ENCODE measurements at regions not wholly inside any gene's neighbourhood (a gene's known extent, or its start where the extent isn't known, plus 50 kb on each side); places are given as distances from the start of the nearest gene placed in this dataset.
"Not testable (repeated sequence)": the region's sequence is repeated elsewhere in the genome, so short reads cannot be mapped to it uniquely, and the experiment has no call there.

DNA sequence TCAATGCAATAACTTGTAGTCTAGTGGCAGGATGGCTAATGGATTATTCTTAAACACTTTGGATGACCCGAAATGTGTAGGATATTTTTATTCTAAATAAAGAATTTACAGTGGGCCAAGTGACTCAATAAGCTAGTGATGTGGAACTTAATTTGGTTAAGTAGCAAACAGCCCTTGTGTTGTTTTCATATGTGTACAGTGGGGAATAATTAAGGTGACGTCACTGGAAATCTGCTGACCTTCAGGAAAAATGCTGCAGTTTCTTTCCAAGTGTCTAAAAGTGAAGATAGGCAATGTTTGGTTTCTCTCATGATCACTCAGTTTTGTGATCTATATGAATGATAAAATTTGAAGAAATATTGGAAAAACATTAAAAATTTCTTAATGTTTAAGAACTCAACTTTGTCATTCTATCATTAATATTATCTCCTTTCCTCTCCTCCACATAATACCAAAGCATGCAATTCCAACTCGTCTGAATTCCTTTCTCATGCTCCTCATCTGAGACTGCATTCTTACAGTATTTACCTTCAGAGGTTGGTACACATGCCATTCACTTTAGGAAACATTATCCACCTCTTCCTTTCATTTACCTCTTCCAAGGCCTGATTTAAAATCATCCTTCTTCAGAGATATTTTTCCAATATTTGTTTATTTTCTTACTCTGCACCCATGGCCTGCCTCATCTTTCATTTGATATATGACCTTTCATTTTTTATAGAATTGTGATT is 414.6 kb upstream of the ARPP21 start:
- DNase-seq, result no peak

DNA sequence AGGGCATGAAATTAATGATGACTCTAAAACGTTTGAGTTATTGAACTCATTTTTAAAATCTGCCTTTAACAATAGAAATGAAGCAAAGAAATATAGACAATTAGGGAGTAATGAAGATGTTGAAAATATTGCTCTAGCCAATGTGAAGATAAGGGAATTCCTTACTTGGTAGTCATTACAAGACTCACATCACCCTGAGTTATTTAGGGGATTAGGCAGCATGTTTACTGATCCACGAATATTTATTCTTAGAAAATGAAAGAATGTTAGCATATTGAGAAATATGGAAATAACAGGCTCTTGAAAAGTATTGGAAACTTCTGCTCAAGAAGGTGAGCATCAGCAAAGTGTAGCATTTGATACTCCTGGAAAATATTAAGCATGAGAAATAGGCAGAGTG is 398.1 kb upstream of the ARPP21 start:
- DNase-seq, result no peak

DNA sequence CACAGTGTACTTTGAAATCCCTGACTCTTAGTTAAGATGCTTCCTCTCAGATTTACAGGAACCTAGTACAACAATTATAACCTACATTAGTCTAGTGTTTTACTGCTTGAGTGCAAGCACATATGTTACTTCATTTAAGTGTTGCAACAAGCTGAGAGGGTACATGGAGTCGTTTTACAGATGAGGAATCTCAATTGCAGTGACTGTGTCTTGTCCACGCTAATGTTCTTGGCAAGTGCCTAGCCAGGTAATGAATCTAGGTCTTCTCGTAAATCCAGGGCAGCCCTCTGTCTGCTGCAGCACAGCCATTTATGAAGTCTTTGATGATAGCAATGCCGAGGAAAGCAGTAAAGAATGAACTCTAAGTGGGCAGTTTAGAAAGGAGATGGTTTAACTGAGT is 384.4 kb upstream of the ARPP21 start:
- DNase-seq, result no peak

DNA sequence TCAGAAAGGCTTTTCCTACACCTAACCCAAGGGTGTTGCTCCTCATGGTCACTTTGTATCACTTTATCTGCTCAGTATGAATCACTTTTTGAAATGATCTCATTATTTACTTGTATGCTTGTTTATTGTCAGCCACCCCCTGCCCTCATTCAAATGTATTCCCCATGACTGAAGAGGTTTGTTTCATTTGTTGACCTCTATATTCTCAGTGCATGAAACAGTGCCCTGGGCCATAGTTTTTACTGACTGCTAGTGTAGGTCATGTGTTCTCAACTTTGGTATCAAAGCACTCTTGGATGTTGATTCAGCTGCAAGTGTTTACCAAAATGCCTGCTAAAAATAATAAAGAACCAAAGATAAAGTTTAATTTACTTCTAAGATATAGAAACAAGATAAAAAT is 381.7 kb upstream of the ARPP21 start:
- no peak for DNase-seq

DNA sequence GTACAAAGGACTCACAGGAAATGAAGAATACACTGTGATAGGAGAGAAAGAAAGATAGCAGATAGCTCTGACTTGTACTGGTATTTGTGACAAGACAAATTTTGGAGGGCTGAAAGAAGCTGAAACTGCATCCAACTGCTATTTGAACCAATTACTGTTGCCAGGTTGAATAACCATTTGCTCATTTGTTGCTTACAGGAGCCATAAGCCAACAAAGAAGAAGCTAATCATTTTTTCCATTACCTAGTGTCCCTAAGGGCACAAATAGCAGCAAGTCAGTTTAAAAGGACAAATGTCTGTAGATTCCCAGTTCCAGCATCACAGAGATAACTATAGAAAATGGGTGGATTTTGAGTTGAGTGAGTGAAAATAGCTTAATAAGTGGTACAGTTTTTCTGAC is 376.9 kb upstream of the ARPP21 start:
- DNase-seq, result no peak

DNA sequence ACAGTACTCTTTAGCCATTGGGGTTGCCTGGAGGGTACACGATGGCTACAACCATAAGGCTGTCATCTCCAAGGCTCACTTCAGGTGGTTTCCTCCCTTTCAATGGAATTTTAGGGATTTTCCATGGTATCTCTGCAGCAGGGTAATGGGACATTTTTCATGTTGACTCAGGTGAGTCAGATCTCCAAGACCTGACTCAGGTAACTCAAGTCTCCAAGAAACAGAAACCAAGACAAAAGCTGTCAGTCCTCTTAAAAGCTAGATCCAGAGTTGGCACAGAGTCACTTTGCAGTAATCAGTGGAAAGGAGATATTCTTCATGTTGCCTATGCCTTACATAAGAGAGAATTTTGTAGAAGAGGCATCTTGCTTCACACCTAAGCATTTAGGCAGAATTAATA is 375.8 kb upstream of the ARPP21 start:
- DNase-seq, result no peak

DNA sequence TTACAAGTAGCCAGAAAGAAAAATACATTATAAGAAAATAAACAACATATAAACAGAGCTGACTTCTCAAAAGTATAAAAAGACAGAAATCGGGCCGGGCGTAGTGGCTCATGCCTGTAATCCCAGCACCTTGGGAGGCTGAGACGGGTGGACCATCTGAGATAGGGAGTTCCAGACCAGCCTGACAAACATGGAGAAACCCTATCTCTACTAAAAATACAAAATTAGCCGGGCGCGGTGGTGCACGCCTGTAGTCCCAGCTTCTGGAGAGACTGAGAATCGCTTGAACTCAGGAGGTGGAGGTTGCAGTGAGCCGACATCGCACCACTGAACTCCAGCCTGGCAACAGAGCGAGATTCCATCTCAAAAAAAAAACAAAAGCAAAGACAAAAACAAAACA is 373.3 kb upstream of the ARPP21 start:
- not testable (repeated sequence) for DNase-seq

DNA sequence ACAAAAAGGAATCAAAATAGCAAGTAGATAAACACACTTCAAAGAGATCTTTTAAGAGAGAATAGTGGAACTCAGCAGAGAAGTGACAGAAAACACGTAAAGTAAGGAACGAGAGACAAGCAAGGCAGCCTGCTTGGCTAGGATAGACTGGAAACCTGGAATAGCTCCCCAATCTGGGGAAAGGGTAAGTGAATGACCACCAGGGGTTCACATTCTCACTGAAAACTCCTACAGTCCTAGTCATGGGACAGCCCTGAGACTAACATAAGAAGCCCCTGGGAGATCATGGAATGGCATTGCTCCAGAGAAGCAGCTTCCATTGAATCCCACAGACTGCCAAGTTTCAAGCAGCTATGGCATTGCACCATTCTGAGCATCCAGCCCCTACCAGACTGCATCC is 363.6 kb upstream of the ARPP21 start:
- DNase-seq, result no peak

DNA sequence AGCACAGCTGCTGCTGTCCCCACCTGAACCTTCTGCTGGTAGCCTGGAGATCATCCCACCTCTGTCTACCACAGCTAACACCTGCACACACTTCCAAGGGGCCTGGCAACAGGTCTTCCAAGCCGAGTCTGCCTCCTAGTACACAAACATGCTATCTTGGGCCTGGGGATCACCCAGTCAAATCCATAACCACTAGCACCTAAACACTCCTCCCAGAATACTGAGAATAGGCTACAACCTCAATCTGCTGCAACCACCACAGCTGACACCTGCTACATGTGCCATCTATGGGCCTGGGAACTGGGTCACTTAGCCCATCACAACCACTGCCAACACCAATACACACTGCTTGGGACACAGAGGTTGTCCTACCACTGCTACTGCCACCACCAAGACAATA is 362.8 kb upstream of the ARPP21 start:
- DNase-seq, result no peak

DNA sequence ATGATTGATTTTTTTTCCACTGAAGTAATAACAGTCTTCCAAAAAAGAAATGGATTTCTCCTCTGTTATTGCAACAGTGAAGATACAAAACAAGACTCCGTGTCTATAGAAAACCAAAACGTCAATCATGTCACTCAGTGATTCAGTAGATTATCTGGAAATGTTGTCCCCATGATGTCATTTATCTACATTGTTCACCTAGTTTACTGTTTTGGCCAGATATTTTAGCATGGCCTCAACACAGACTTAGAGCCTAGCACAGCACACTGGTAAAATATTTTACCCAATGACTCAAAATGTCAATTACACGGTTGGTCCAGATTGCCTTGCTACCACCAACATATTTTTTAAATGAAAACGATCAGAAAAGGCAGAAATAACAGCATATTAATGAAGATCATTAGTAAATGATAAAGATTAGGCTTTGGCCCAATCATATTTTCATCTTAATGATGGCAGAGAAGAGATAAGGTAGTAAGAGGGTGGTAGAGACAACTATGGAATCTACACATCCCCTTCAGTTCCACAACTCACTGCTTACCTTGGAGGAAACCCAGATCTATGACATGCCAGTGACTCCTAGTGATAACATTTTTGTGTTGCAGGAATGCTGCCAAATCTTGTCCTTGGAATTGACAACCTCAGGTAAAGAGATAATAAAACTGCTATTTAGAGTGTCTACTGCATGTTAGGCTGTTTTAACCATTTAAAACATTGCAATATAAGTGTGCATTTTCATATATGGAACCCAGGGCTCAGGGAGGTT is 347.7 kb upstream of the ARPP21 start:
- DNase-seq, result no peak

DNA sequence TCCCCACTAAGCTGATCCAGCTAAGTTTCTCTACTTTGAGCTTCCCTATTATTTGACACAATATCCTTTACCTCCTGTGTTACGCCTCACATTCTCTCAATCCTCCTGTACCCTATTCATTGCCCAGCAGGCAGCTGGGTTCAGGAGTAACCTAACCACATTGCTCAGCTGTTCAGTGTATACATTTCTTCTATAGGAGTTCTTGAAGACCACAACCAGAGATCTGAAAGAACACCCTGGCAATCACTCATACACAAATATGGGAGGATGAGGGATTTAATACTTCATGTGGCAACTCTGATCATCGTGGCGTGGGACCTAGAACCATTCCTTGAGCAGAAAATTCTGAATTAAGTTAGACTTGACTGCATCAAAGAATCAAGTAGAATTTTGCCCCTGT is 346.8 kb upstream of the ARPP21 start:
- DNase-seq, result no peak

DNA sequence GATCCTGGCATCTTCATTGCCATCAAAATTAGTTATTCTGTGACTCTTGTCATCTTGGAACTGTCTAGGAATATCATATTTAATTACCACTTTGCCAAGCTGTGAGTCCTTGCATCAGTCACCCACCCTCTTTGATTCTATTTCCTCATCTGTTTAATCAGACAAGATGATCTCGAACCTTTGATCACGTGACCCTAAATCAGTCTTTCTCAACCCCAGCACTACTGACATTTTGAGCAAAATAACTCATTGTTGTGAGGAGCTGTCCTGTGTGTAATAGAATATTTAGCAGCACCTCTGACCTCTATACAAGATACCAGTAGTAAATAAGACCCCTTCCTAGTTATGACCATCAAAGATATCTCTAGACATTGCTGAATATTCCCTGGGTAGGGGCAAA is 343.4 kb upstream of the ARPP21 start:
- DNase-seq, result no peak

DNA sequence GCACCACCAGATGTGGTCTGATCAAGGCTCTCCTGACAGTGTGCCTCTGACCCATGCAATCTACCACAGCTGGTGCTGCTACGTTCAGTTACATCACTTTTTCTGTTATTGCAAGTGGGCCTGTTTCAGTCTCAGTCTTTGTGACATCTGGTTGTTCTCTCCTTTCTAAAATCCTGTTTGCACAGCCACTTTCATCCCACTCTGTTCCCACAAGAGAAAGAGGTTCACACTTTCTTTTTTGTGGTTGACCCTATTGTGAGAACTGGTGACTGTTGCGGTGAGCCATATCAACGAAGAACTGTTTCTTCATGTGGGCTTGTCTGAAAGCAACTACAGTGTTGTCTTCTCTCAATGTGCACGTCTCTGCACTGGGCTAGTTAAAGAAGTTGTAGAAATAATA is 342.8 kb upstream of the ARPP21 start:
- DNase-seq, result no peak

DNA sequence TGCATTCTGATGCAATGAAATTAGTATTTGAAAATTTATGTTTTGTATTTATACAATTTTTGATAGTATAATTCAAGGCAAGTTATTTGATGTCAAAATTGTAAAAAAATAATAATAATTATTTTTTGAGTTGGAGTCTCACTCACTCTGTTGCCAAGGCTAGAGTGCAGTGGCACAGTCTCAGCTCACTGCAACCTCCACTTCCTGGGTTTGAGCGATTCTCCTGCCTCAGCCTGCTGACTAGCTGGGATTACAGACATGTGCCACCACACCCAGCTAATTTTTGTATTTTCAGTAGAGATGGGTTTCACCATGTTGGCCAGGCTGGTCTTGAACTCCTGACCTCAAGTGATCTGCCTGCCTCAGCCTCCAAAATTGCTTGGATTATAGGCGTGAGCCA is 342.4 kb upstream of the ARPP21 start:
- not testable (repeated sequence) for DNase-seq

DNA sequence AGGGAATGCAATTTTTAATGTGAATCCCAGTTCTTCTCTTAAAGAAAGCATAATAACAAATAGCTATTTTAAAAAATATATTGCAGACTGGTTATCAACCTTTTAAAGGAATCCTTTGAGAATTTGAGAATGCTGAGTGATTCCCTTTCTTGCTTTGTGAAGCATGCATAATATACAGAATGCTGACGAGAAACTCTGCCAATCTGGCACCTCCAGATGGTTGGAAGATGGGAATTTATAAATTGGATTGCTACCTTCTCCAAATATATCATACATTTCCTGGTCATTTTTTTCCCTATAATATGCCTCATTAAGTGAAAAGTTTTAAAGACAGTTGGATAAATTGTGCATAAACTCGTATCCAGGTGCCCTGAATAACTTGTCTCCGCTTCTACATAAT is 333.9 kb upstream of the ARPP21 start:
- no peak for DNase-seq

DNA sequence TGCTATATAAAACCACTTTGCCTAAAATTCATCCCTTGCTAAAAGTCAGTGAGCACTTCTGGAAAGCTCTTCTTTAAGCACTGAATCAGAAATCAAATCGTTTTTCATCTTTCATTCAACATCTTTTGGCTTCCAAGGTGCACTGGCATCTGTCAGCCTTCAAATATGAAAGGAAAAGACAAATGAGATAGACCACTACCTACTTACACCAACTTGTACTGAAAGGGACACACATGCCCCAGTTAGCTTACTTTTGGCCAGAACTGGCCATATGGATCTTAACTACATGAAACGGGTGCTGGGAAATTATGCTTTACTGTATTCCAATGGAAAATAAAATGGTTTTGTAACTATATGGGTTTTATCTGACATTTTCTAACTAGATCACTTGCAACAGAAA is 332.0 kb upstream of the ARPP21 start:
- DNase-seq, result no peak

DNA sequence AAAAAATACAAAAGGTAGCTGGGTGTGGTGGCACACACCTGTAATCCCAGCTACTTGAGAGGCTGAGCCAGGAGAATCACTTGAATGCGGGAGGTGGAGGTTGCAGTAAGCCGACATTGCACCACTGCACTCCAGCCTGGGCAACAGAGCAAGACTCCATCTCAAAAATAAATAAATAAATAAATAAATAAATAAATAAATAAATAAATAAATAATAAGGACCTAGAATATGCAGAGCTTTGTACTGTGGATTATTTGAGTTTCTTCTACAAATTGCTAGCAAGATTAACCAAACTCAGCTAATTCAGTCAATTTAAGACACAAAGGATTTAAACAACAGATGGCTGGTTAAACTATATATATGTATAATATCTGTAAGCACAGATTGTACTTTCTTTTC is 322.5 kb upstream of the ARPP21 start:
- not testable (repeated sequence) for DNase-seq

DNA sequence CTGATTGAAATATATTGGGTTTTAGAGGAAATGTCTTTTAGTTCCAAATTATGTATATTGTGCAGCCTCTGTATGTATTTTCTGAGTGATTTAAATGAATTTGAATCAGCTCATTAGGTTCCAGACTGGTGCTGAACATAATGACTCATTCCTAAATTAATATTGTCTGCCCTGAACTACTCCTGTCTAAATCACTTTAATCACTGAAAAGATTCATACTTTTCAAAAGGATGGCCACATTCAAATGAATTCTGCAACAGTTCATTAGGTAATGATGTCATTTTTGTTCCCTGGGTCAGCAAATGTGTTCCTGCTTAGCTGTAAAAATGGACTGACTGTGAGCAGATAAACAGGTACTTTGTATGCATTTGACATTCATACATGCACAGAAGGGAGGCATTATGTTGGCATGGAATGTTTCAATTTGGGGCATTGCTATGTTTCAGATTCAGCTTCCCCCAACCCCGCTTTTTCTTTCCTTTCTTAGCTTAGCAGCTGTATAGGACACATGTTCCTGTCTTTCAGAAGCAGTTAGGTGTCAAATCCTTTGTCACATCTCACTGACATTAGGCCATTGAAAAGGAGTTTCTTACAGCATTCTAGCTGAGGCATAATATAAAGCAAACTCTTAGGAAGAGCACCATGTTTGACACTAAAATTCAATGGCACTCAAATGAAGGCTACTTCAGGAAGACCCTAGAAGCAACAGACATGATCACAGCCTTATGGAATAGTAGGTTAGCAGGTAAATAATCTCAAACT is 318.5 kb upstream of the ARPP21 start:
- DNase-seq, result no peak

DNA sequence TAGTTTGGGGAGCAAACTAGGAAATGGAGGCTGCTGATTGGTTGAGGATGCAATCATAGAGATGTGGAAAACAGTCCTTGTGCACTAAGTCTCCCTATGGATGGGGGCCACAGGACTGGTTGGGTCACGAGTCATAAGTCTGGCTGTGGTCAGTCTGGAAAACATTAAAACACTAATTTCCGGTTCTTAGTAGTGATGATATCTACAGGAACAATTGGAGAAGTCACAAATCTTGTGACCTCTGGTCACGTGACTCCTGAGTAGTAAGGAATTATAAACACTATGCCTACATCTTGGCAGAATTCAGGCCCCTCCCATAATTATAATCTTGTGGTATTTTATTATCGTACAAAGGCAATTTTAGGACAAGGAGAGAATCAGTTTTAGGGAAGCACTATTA is 317.3 kb upstream of the ARPP21 start:
- DNase-seq, result no peak

DNA sequence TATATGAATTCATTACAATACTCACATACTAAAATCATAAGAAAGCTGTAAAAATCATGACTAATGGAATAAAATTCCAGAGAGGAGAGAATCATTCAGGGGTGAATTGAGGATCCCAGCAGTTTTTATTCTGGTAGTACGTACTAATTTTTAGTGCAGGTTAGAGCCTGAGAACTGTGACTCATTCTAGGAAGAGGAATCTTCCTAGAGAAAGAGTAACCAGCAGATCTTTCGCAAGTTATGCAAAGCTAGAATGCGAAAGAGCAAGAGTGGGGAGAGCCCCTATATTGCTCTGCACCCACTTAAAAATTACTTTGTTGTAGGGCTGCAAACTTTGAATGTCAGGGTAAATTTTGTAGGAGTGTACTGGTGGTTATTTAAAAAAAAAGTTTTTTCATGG is 303.6 kb upstream of the ARPP21 start:
- no peak for DNase-seq

DNA sequence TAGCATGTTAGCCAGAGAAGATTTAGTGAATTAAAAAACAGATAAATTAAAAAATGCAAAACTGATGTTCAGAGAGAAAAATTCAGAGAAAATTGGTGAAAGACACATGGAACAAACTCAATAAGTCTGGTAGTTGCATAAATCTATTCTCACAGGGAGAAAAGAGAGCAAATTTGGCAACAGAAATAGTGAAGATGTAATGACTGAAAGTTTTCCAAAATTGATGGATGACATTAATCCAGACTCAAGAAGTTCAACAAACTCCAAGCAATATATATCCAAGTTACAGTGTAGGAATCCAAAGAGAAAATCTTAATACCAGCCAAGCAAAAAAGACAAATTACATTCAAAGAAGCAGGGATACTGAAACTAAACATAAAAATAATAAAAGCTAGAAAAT is 302.7 kb upstream of the ARPP21 start:
- no peak for DNase-seq

DNA sequence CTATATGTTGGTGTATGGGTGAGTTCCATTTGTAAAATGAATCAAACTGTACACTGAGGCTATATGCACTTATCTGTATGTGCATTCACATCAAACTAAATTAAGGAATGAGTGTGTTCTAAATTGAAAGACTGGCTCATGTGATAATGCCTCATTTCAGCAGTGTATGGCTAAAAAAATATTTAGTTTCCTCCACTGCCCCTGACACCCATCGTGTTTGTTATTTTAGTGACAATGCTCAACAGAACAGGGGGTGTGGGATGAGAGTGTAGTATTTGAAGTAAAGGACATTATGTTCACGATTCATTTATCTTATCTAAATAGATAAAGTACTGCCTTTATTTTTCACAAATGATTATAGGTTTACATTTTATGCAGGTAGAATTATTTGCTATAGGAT is 301.1 kb upstream of the ARPP21 start:
- no peak for DNase-seq

DNA sequence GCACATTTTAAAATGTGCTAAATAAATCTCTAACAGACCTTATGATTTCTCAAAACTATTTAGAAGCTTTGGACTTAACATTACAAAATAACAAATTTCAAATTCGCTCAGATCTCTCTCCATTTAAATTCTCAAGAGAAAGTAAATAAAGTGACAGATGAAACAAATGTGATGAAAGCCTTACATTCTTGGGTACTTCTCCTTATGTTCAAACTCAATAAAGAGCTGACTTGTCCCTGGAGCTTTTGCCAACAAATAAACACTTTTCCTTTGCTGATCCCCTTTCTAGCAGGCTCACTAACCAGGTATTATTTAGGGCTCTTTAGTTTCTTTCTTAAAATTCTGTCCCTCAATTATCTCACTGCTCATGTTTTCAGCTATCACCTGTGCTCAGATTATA is 259.1 kb upstream of the ARPP21 start:
- DNase-seq, result no peak
